GM12864 (cell line): ENCODE measurements at regions not wholly inside any gene's neighbourhood (a gene's known extent, or its start where the extent isn't known, plus 50 kb on each side); places are given as distances from the start of the nearest gene placed in this dataset.

ENCODE experiments used
- DNase-seq: peaks from one replicate; pipeline ENCODE4 v3.0.0-alpha.2; 2011; ENCODE audit warnings: low read depth
- H3K4me3 ChIP-seq: 2 replicates; pipeline ENCODE4 v1.5.1; 2011; ENCODE audit warnings: mild to moderate bottlenecking, low read depth, low read length, control low read depth
- TF ChIP-seq, protein P1 (sequence below): IDR thresholded peaks from 2 replicates; pipeline ENCODE4 v1.5.1; 2011; ENCODE audit warnings: low read depth, mild to moderate bottlenecking, moderate library complexity, low read length, control low read depth, inconsistent platforms; ENCODE audit errors: missing control alignments

DNA sequence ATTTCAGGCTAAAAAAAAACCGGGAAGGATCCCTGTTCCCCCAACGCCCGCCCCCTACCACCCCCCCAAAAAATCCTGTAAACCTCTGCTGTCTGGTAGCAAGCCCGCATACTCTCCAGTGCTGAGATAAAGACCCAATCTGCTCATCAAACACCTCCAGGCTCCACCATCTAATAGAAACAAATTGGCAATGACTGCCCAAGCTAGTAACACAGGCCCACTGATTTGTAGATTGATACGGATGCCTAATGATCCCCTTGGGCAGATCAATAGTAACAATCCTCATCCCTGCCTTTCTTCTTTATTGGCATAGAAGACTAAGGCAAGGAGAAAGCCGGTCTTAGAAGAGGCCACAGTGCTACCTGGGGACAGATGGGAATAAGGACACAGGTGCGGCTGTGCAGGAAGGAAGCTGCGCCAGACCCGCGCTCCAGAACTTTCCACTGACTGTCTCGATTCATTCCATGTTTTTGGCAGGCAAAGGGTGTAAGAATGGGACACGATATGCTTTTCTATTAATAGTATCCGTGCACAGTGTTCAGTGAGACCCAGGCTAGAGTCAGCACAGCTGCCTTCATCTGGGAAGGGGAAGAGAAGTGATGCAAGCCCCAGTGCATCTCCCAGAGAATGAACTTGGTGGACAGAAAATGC lies 407.6 kb upstream of the PSMD7 start:
- no peak overlapping the region for H3K4me3 ChIP-seq
- TF ChIP-seq, protein P1, sequence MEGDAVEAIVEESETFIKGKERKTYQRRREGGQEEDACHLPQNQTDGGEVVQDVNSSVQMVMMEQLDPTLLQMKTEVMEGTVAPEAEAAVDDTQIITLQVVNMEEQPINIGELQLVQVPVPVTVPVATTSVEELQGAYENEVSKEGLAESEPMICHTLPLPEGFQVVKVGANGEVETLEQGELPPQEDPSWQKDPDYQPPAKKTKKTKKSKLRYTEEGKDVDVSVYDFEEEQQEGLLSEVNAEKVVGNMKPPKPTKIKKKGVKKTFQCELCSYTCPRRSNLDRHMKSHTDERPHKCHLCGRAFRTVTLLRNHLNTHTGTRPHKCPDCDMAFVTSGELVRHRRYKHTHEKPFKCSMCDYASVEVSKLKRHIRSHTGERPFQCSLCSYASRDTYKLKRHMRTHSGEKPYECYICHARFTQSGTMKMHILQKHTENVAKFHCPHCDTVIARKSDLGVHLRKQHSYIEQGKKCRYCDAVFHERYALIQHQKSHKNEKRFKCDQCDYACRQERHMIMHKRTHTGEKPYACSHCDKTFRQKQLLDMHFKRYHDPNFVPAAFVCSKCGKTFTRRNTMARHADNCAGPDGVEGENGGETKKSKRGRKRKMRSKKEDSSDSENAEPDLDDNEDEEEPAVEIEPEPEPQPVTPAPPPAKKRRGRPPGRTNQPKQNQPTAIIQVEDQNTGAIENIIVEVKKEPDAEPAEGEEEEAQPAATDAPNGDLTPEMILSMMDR = no peak
- DNase-seq = no peak

DNA sequence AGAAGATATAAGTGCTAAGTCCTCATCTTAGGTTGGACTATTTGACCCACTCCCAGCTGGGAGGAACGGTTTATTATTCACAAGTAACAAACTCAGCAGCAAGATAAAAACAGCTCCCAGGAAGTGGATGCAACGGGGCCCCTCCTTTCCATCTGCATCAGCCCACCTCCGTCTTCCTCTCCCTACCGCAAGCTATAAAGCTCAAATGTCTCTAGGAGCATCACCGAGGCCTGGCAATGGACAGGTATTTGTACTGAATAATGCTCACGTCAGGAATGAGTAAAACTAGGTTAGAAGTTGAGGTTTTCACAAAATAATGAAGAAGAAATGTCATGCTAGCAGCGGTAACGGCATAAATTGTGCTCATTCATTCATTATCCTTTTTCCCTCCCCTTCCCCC lies 408.7 kb upstream of the PSMD7 start:
- TF ChIP-seq, protein P1 = no peak
- no peak overlapping the region for H3K4me3 ChIP-seq
- no peak for DNase-seq

DNA sequence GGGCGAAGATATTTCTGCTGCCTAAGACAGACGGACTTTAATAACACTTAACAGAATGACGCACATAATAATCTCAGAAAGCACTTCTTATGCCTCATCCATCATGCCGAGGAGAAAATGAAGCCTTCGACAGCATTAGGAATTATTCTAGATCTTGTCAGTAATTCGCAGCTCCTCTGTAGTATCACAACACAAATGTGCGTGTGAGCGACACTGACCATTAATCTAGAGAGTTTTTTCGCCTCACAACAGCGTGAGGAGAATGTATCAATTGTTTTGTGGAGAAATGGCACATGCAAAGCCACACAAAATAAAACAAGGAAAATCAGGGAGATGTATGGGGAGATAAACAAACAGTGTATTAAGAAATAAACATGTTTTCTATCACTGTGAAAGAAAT lies 410.2 kb upstream of the PSMD7 start:
- DNase-seq = no peak
- TF ChIP-seq, protein P1 = no peak
- no peak overlapping the region for H3K4me3 ChIP-seq

DNA sequence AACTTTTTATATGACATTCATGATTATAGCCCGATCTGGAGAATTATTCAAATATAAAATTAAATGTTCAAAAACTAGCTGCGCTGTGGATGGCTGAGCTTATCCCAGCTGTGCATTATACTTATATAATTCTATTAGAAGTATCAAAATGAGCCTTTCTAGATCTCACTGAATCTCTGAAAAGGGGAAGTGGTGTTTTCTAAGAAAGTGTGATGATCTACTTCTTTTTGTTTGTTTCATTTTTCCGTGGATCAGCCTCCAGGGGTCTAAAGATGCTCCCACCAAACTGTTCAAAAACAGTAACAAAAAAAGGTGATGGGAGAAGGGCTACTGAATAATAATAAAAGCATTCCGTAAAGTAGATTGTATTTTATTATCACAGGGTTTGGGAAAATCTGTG lies 411.3 kb upstream of the PSMD7 start:
- DNase-seq = no peak
- H3K4me3 ChIP-seq = no peak overlapping the region
- TF ChIP-seq, protein P1 = no peak

DNA sequence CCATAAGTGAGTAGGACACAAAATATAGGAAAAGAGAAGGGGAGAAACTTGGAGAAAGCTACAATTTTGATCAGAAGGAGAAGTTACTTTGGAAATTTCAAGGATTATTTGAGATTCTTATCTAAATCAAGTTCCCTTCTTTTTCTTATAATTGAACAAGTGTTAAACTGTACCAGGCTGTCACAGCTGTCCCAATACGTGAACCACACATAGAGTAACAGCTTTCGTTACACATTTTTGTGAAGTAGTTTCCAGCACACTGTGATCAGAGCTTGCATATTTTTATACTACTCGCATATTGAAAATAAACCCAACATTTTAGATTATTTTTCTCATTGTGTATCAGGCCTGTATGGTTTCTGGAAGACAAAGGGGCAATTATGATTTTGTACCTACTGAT lies 412.8 kb upstream of the PSMD7 start:
- H3K4me3 ChIP-seq = no peak overlapping the region
- DNase-seq = no peak
- TF ChIP-seq, protein P1 = no peak

DNA sequence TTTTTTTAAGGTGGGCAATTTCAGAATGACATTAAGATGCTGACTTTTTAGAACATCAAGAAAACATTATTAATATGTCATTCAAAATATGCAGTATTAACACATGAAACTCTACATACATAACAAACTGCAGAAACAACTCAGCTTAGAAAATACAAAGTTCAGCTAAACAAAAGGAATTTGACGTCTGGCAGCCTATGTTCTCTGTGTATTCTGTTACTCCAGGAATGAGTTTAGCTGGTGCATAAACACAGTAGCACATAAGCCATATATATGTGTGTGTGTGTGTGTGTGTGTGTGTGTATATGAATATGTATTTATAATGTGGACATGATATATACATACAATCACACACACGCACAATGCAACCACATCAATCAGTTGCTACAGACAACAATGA lies 413.5 kb upstream of the PSMD7 start:
- no peak overlapping the region for H3K4me3 ChIP-seq
- TF ChIP-seq, protein P1 = no peak
- DNase-seq = no peak

DNA sequence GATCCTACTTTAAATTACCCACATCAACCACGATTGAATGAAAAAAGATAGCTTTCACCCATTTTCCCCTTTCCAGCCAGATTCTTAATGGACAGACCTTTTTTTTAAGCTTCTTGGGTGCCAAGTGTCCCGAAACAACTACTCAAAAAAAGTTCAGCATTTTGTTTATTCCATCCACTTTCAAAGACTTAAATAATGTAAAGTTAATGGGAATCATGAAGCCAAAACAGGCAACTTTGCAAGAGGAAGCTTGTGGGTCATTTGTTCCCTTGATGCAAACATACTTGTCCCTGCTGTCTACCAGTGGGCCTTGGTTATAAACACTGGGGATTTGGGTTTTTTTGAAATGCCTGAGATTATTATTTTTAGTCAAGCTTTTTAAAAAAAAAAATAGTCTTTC lies 414.0 kb upstream of the PSMD7 start:
- no peak for DNase-seq
- H3K4me3 ChIP-seq = no peak overlapping the region
- TF ChIP-seq, protein P1 = no peak
